Astrocyte (in vitro differentiated cells and primary cell): ENCODE measurements at regions not wholly inside any gene's neighbourhood (a gene's known extent, or its start where the extent isn't known, plus 50 kb on each side); places are given as distances from the start of the nearest gene placed in this dataset.

ENCODE experiments used
- DNase-seq: peaks from one replicate; pipeline ENCODE4 v3.0.0-alpha.2; 2010; ENCODE audit warnings: low read depth
- FAIRE-seq: peaks from 2 replicates; lab custom pipeline; 2011; peaks lifted over from hg19 to GRCh38; lab: Jason Lieb, UNC
- H2AFZ ChIP-seq: 2 replicates; pipeline ENCODE4 v1.6.0; 2012; ENCODE audit warnings: low read depth, low read length, inconsistent platforms
- H3K27ac ChIP-seq: 2 replicates; pipeline ENCODE4 v1.5.1; 2011; ENCODE audit warnings: low read depth, low read length, inconsistent platforms
- H3K27me3 ChIP-seq: 2 replicates; pipeline ENCODE4 v1.6.0; 2011; ENCODE audit warnings: low read length, inconsistent platforms; ENCODE audit not compliant: insufficient read depth
- H3K36me3 ChIP-seq: 2 replicates; pipeline ENCODE4 v1.5.1; 2011; ENCODE audit warnings: low read length, inconsistent platforms; ENCODE audit not compliant: insufficient read depth
- H3K4me1 ChIP-seq: 2 replicates; pipeline ENCODE4 v1.5.1; 2011; ENCODE audit warnings: low read length, inconsistent platforms; ENCODE audit not compliant: insufficient read depth
- H3K4me2 ChIP-seq: 2 replicates; pipeline ENCODE4 v1.6.0; 2012; ENCODE audit warnings: low read length, inconsistent platforms
- H3K4me3 ChIP-seq: 2 replicates; pipeline ENCODE4 v1.5.1; 2011; ENCODE audit warnings: low read depth, mild to moderate bottlenecking, low read length, inconsistent platforms; ENCODE audit not compliant: insufficient read depth
- H3K79me2 ChIP-seq: 2 replicates; pipeline ENCODE4 v1.6.0; 2012; ENCODE audit warnings: mild to moderate bottlenecking, low read length, inconsistent platforms; ENCODE audit not compliant: insufficient read depth
- H3K9ac ChIP-seq: 2 replicates; pipeline ENCODE4 v1.6.0; 2012; ENCODE audit warnings: mild to moderate bottlenecking, low read length, inconsistent platforms
- H3K9me3 ChIP-seq: 2 replicates; pipeline ENCODE4 v1.5.1; 2012; ENCODE audit warnings: low read depth, mild to moderate bottlenecking, low read length, inconsistent platforms; ENCODE audit not compliant: insufficient read depth
- H4K20me1 ChIP-seq: 2 replicates; pipeline ENCODE4 v1.6.0; 2012; ENCODE audit warnings: low read length, inconsistent platforms; ENCODE audit not compliant: insufficient read depth
- H3K27ac Mint-ChIP-seq: one replicate; pipeline ENCODE4 v1.8.0; 2021; ENCODE audit warnings: mild to moderate bottlenecking, mixed read lengths; ENCODE audit not compliant: unreplicated experiment
- H3K27me3 Mint-ChIP-seq: one replicate; pipeline ENCODE4 v1.8.0; 2021; ENCODE audit warnings: low read depth, mixed read lengths; ENCODE audit not compliant: unreplicated experiment
- H3K36me3 Mint-ChIP-seq: one replicate; pipeline ENCODE4 v1.8.0; 2021; ENCODE audit warnings: low read depth, mixed read lengths; ENCODE audit not compliant: unreplicated experiment
- H3K4me1 Mint-ChIP-seq: one replicate; pipeline ENCODE4 v1.8.0; 2021; ENCODE audit warnings: low read depth, mixed read lengths; ENCODE audit not compliant: unreplicated experiment
- H3K4me3 Mint-ChIP-seq: one replicate; pipeline ENCODE4 v1.8.0; 2021; ENCODE audit warnings: mild to moderate bottlenecking, moderate library complexity, mixed read lengths; ENCODE audit not compliant: unreplicated experiment
- H3K9me3 Mint-ChIP-seq: one replicate; pipeline ENCODE4 v1.8.0; 2021; ENCODE audit warnings: mild to moderate bottlenecking, mixed read lengths; ENCODE audit not compliant: unreplicated experiment
- EZH2 ChIP-seq: IDR thresholded peaks from 2 replicates; pipeline ENCODE4 v1.6.1; 2012; ENCODE audit warnings: mild to moderate bottlenecking, low read length, inconsistent platforms; ENCODE audit not compliant: insufficient read depth
- TF ChIP-seq, protein P1 (sequence below): IDR thresholded peaks from 2 replicates; pipeline ENCODE4 v1.5.1; 2011; ENCODE audit warnings: low read depth, mild to moderate bottlenecking, inconsistent platforms, low read length, moderate library complexity; ENCODE audit not compliant: insufficient read depth

DNA sequence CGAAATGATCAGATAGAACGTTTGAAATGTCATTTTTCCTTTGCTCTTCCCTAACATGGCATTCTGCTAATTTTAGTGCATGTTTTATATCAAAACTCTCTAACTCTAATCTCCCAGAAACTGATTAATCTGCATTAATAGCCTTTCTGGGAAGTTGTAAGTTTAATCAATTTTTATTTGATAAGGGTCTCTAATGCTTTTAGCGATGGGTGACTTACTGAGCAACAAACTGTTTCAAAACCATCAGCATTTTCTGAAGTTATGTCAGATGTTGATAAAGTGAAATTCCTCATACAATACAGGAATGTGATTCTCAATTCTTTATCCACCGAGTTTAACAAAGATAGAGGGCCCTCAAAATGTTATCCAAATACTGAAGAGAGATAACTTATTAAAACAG is 431.6 kb upstream of the CXADR start:
- H4K20me1 ChIP-seq: no peaks in the 10 kb centered on the region
- no peaks in the 10 kb centered on the region for H3K27me3 Mint-ChIP-seq
- no peaks in the 10 kb centered on the region for H3K79me2 ChIP-seq
- H3K27me3 ChIP-seq: no peaks in the 10 kb centered on the region
- H3K9ac ChIP-seq: no peak overlapping the region
- no peaks in the 10 kb centered on the region for H3K36me3 Mint-ChIP-seq
- DNase-seq: no peak
- no peak overlapping the region for H3K4me3 Mint-ChIP-seq
- H3K9me3 ChIP-seq: no peaks in the 10 kb centered on the region
- FAIRE-seq: no peak
- no peak overlapping the region for H3K27ac ChIP-seq
- no peak overlapping the region for H3K4me3 ChIP-seq
- no peak overlapping the region for H3K4me2 ChIP-seq
- no peak overlapping the region for H3K27ac Mint-ChIP-seq
- H3K9me3 Mint-ChIP-seq: no peaks in the 10 kb centered on the region
- no peak overlapping the region for H2AFZ ChIP-seq
- no peaks in the 10 kb centered on the region for H3K36me3 ChIP-seq
- no peaks in the 10 kb centered on the region for H3K4me1 ChIP-seq
- no peaks in the 10 kb centered on the region for H3K4me1 Mint-ChIP-seq
- TF ChIP-seq, protein P1, sequence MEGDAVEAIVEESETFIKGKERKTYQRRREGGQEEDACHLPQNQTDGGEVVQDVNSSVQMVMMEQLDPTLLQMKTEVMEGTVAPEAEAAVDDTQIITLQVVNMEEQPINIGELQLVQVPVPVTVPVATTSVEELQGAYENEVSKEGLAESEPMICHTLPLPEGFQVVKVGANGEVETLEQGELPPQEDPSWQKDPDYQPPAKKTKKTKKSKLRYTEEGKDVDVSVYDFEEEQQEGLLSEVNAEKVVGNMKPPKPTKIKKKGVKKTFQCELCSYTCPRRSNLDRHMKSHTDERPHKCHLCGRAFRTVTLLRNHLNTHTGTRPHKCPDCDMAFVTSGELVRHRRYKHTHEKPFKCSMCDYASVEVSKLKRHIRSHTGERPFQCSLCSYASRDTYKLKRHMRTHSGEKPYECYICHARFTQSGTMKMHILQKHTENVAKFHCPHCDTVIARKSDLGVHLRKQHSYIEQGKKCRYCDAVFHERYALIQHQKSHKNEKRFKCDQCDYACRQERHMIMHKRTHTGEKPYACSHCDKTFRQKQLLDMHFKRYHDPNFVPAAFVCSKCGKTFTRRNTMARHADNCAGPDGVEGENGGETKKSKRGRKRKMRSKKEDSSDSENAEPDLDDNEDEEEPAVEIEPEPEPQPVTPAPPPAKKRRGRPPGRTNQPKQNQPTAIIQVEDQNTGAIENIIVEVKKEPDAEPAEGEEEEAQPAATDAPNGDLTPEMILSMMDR: no peak
- no peak for TF ChIP-seq EZH2

DNA sequence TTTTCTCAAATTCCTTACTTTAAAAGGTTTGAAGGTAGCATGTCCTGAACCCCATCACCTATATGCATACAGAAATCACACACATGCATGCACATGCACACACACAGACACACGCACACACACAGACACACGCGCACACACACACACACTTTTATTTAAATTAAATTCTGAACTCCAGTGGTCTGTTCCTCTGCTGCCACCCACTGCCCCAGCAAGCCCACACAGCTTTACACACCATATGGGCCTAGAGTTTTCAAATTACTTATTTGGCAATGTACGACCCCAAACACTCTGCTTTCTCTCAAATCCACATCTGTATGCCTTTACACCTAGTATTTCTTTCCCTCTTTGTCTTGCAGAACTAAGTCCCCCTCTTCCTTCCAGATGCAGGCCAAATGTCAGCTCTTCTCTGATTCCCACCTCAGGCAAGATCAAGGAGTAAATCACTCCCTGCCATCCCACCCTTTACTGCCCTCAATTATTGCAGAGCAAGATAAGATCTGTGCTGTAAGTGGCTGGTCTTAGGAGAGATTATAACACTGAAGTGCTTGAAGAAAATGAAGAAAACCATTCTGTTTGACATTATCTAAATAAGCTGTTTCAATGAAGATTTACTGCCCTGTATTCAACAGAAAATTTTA is 429.9 kb upstream of the CXADR start:
- no peak for TF ChIP-seq EZH2
- TF ChIP-seq, protein P1: no peak
- no peak overlapping the region for H2AFZ ChIP-seq
- no peak overlapping the region for H3K4me3 Mint-ChIP-seq

DNA sequence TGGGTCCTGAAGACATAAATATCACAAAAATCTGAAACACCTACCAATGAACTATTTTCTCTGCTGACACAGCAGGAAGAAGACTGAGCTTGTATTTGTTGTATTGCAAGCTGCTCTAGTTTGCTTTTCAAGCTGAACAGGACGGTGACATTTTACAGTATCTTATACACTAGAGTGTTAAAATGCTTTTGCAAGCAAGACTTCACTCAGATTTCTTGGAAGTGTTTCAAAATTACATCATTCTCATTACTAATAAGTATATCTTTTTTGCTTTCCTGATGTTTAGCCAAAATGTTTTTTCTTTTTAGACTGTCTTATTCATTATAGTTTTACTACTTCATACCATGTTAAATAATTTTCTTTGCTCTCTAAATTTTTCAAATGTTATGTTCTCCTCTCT is 427.1 kb upstream of the CXADR start:
- DNase-seq: no peak
- TF ChIP-seq, protein P1: no peak
- no peak for TF ChIP-seq EZH2
- Histone ChIP-seq H3K9me3 (no peaks in the 10 kb centered on the region), H3K79me2 (no peaks in the 10 kb centered on the region), H3K4me3 (no peak overlapping the region), H2AFZ (no peak overlapping the region), H3K9ac (no peak overlapping the region), H3K36me3 (no peaks in the 10 kb centered on the region), H3K27me3 (no peaks in the 10 kb centered on the region), H3K4me1 (no peaks in the 10 kb centered on the region), H4K20me1 (no peaks in the 10 kb centered on the region), H3K4me2 (no peak overlapping the region), H3K27ac (no peak overlapping the region)
- no peak for FAIRE-seq
- no peak overlapping the region for H3K27ac Mint-ChIP-seq
- no peak overlapping the region for H3K4me3 Mint-ChIP-seq
- no peaks in the 10 kb centered on the region for H3K4me1 Mint-ChIP-seq
- no peaks in the 10 kb centered on the region for H3K27me3 Mint-ChIP-seq
- no peaks in the 10 kb centered on the region for H3K9me3 Mint-ChIP-seq
- no peaks in the 10 kb centered on the region for H3K36me3 Mint-ChIP-seq

More for the DNA sequence above, 429.9 kb upstream of the CXADR start:
- Histone ChIP-seq H3K36me3 (no peaks in the 10 kb centered on the region), H3K9me3 (no peaks in the 10 kb centered on the region), H3K9ac (no peak overlapping the region), H3K4me2 (no peak overlapping the region), H3K27me3 (no peaks in the 10 kb centered on the region), H4K20me1 (no peaks in the 10 kb centered on the region), H3K4me1 (no peaks in the 10 kb centered on the region), H3K79me2 (no peaks in the 10 kb centered on the region), H3K4me3 (no peak overlapping the region), H3K27ac (no peak overlapping the region)
- Mint-ChIP-seq H3K9me3 (no peaks in the 10 kb centered on the region), H3K36me3 (no peaks in the 10 kb centered on the region), H3K27ac (no peak overlapping the region), H3K4me1 (no peaks in the 10 kb centered on the region), H3K27me3 (no peaks in the 10 kb centered on the region)
- DNase-seq (no peak), FAIRE-seq (no peak)
